ENCODE measurements at regions not wholly inside any gene's neighbourhood (a gene's known extent, or its start where the extent isn't known, plus 50 kb on each side); places are given as distances from the start of the nearest gene placed in this dataset.

GRCh38 chr4:63786171-63786570 lies 623.1 kb downstream of the TECRL start:
- Histone ChIP-seq H2AFZ (ENCODE audit: low read depth) (no peak overlapping the region), H3K4me1 (ENCODE audit: control insufficient read depth in 1 of 2, insufficient read depth in 2 of 2, low read depth in 1 of 2, low read length in 1 of 2) (no peaks in the 10 kb centered on the region), H3K4me2 (no peak overlapping the region), H3K4me3 (ENCODE audit: low read depth in 2 of 2, low read length in 1 of 2) (no peak overlapping the region), H3K9ac (no peak overlapping the region), H3K36me3 (replicated peaks in 1 of 2; ENCODE audit: control insufficient read depth in 1 of 2, insufficient read depth in 2 of 2, low read length in 1 of 2) (no peaks in the 10 kb centered on the region), H3K9me2 (no peaks in the 10 kb centered on the region), H3F3A (replicated peaks; ENCODE audit: insufficient read depth) (no peaks in the 10 kb centered on the region), H4K20me1 (ENCODE audit: insufficient read depth) (no peaks in the 10 kb centered on the region), H3K27ac (ENCODE audit: low read depth in 2 of 2, low read length in 1 of 2) (no peak overlapping the region), H3K79me2 (ENCODE audit: insufficient read depth) (no peaks in the 10 kb centered on the region), H3K27me3 (ENCODE audit: insufficient read depth) (no peaks in the 10 kb centered on the region), H3K9me3 (no peaks in the 10 kb centered on the region)
- CTCF ChIA-PET: no interaction called here
- no peak for TF ChIP-seq TAF1 (IDR thresholded peaks at IDR 0.05; ENCODE audit: borderline replicate concordance, low read depth, low read length)
- no peak for TF ChIP-seq FOSL2 (IDR thresholded peaks at IDR 0.05; ENCODE audit: borderline replicate concordance, low read depth)
- TF ChIP-seq SIN3A (IDR thresholded peaks at IDR 0.05; ENCODE audit: borderline replicate concordance, low read depth, low read length): no peak
- TF ChIP-seq, protein P1, sequence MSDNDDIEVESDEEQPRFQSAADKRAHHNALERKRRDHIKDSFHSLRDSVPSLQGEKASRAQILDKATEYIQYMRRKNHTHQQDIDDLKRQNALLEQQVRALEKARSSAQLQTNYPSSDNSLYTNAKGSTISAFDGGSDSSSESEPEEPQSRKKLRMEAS (IDR thresholded peaks at IDR 0.05; ENCODE audit: low read depth): no peak
- TF ChIP-seq CTCF (IDR thresholded peaks at IDR 0.05): no peak
- no peak for TF ChIP-seq YY1 (IDR thresholded peaks at IDR 0.05; ENCODE audit: low read depth)
- no peak for TF ChIP-seq ELF1 (IDR thresholded peaks at IDR 0.05)
- TF ChIP-seq NRF1 (IDR thresholded peaks at IDR 0.05; ENCODE audit: low read depth, low read length): no peak
- no peak for TF ChIP-seq GABPA (IDR thresholded peaks at IDR 0.05; ENCODE audit: low read depth)
- TF ChIP-seq ZBTB33 (IDR thresholded peaks at IDR 0.05; ENCODE audit: borderline replicate concordance, low read depth): no peak
- no peak for TF ChIP-seq JUND (IDR thresholded peaks at IDR 0.05)
- no peak for TF ChIP-seq PBX3 (IDR thresholded peaks at IDR 0.05)
- no peak for TF ChIP-seq RFX5 (IDR thresholded peaks at IDR 0.05; ENCODE audit: low read length)
- no peak for TF ChIP-seq EZH2phosphoT487 (IDR thresholded peaks at IDR 0.05; ENCODE audit: borderline replicate concordance, low read depth)
- no peak for TF ChIP-seq IRF3 (IDR thresholded peaks at IDR 0.05; ENCODE audit: low read depth, low read length)
- no peak for TF ChIP-seq RCOR1 (IDR thresholded peaks at IDR 0.05; ENCODE audit: low read length)
- TF ChIP-seq FOXM1 (IDR thresholded peaks at IDR 0.05; ENCODE audit: low read depth): no peak
- TF ChIP-seq, protein P2, sequence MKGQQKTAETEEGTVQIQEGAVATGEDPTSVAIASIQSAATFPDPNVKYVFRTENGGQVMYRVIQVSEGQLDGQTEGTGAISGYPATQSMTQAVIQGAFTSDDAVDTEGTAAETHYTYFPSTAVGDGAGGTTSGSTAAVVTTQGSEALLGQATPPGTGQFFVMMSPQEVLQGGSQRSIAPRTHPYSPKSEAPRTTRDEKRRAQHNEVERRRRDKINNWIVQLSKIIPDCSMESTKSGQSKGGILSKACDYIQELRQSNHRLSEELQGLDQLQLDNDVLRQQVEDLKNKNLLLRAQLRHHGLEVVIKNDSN (IDR thresholded peaks at IDR 0.05; ENCODE audit: borderline replicate concordance, low read depth): no peak
- no peak for TF ChIP-seq MEF2A (IDR thresholded peaks at IDR 0.05; ENCODE audit: borderline replicate concordance, low read depth)
- POLR2A ChIA-PET: no interaction called here
- DNase-seq: no peak
- 2% methylated on average over 3 of the region's 3 CpGs for WGBS (ENCODE audit: low lambda C conversion rate)
